ENCODE measurements at regions not wholly inside any gene's neighbourhood (a gene's known extent, or its start where the extent isn't known, plus 50 kb on each side); places are given as distances from the start of the nearest gene placed in this dataset.

DNA sequence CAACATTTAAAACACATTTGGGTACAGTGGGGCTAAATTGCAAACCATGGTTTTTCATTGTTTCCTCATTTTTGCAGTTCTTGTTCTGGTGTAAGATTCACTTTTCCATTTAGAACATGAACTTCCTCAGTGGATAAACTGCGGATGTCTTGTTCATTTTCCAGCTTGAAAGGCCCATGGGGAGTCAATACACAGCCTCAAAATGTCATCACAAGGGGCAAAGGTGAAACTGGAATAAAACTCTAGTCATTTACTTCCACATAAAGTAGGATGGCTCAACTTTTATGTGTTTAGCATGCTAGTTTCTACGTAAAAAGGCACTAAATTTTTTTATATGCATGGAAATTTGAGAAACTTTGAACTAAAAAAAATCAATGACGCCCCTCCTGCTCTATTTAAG is 718.8 kb downstream of the TLR4 start:
- no peak for DNase-seq

DNA sequence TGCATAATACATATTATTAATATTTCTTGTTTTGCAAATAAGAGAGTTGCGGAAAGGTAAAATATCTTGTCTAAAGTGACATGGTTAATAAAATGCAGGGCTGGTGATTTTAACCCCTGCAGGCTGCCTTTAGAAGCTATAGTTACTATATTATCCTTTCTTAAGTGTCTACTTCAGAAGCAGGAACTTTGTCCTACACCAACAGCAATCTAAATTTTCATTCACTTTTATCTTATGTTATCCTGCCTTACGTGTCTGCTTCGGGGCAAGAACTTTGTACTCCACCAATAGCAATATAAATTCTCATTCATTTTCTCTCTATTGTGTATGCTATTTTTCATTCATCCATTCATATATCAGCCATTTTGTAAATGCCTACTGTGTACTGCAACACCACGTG is 719.5 kb downstream of the TLR4 start:
- no peak for DNase-seq

- DNase-seq, result no peak
Measured at GRCh38 chr9:118426772-118427171, 722.6 kb downstream of the TLR4 start.

GRCh38 chr9:118438810-118439209 is 734.6 kb downstream of the TLR4 start:
- no peak for DNase-seq

DNA sequence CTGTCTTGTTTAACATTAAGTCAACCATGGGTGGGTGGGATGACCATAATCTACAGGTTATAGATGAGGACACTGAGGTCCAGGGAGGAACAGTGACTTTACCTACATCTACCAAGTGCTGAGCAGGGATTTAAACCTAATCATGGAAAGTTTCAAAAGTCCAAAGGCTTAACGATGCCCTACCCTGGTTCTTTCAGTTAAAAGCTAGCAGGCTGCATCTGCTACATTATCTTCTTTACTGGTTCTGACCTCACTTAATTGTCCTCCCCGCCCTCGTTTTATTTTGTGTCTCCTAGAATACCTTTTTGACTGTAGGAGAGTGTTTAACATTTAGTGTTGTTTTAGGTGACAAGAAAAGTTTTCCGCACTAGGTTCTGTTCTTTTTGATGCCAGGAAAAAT is 735.2 kb downstream of the TLR4 start:
- DNase-seq, result no peak

DNA sequence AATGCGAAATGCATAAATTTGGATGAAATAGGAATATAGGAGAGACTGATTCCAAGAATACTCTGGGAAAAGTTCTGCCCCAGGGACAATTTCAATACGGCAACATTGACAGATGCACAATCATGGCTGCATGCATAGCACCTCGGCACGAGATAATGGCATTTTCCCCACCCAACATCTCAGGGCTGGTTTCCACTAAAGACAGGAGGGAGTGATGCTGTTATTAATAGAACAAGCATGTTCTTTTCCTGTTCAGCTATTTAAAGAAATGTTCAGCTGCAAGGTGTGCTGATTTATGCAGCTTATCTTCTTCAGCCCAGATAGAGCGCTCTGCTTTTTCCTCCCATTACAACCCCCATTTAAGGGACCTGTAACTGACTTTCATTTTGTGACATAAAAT is 740.2 kb downstream of the TLR4 start:
- DNase-seq, result no peak

GRCh38 chr9:118446943-118447639 is 742.9 kb downstream of the TLR4 start:
- DNase-seq, result no peak

GRCh38 chr9:118449554-118449953 is 745.4 kb downstream of the TLR4 start:
- DNase-seq, result no peak

DNA sequence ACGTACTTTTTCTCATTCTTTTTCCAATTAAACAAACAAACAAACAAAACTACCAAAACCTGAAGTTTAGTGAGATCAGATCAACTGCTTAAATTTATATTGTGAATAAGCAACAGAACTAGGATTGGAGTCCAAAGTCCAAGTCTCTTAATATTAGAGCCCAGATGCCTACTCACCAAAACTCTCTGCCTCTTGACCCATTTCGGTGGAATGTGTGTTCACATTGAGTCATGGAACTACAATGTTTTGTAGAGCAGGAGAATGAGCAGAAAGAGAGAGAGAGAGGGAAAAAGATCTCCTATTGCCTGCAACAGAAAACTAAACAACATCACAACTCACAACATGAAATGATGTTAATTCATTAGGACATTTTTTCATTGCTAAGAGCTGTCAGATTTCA is 751.1 kb downstream of the TLR4 start:
- DNase-seq, result no peak

DNA sequence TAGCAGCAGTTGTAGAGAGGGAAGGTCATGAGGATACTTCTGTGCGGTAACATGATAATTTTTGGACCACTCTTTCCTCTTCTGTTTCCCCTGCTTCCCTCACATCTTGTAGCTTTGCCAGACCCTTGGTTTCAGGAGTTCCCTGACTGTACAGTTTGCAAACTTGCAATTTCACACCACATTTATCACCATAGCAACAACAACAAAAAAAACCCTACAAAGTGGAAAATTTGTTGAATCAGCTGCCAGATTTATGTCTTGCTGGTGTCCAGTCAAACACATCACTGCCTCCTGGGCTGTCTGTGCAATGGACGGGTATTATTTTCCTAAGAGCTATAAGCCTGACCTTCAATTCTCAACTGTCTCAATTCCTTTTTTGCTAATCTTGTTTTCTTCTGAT is 751.6 kb downstream of the TLR4 start:
- no peak for DNase-seq

GRCh38 chr9:118457171-118458000 is 753.2 kb downstream of the TLR4 start:
- DNase-seq, result no peak

GRCh38 chr9:118459913-118460312 is 755.7 kb downstream of the TLR4 start:
- DNase-seq, result no peak

DNA sequence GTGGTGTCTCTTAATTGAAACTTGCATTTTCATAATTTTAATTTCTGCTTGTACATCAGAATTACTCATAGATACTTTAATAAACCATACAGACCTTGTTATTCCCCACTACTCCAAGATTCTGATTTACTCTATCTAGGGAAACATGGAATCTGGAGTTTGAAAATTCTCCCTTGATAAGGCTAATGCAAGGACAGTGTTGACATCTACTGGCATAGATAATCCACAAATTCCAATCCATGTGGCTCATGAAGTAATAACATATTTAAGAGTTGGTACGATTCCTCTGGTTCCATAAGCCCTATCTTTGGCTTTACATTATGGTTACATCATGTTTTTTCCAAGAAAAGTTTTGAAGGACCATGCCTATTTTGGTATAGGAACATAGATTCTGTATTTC is 759.2 kb downstream of the TLR4 start:
- no peak for DNase-seq

- no peak for DNase-seq
Measured at GRCh38 chr9:118473521-118473920, 769.3 kb downstream of the TLR4 start.

DNA sequence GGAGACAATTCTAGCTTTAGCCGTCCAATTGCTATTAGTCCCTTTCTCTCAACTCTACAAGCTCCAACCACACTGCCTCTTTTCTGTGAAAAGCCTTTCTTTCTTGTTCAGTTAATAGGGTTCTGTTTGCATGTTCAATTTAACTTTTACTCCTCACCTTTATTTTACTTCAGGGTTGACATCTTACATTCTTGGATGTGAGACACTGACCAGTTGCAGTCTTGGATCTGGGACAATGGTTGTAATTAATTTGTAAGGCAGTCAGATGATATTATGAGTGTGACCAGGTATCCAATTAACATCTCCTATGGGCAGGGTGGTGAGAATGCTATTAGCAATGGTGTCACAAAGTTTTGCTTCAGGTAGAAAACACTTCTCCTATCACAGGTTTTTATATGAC is 774.5 kb downstream of the TLR4 start:
- DNase-seq, result no peak

- DNase-seq, result no peak
Measured at GRCh38 chr9:118482306-118482705, 778.1 kb downstream of the TLR4 start.

DNA sequence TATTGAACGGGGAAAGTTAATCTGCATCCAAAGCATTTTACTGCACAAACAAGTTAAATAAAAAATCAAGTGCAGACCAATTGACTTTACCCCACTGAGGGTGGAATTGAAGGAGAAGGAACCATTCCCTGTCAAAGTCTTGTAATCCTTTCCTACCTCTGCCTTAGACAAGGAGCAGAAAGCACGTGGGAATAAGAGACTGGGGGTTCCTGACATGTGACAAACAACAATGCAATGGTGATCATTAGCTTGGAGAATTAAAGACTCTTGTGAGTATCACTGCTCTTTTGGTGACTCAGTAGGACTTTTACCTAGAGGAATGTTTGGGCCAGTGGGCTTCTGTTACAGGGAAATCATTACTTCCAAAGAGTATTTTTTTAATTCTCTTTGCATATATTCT is 779.5 kb downstream of the TLR4 start:
- DNase-seq, result no peak

GRCh38 chr9:118503236-118503635 is 799.0 kb downstream of the TLR4 start:
- DNase-seq, result no peak

DNA sequence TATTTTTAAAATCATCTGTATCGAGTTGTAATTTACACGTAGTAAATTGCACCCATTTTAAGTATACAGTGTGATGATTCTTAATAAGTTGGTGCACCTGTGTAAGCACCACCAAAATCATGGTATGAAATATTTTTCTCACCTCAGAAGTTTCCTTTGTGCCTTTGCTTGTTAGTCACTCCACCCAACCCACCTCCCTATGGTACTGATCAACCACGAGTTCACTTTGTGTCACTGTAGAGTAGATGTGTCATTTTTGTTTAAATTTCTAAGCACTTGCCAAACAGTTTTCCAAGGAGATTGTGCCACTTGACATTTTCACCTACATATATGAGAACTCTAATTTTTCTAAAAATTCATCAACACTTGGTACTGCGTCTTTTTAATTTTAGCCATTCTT is 806.5 kb downstream of the TLR4 start:
- DNase-seq, result no peak

GRCh38 chr9:118515947-118516346 is 811.7 kb downstream of the TLR4 start:
- no peak for DNase-seq

- no peak for DNase-seq
Measured at GRCh38 chr9:118521261-118521660, 817.1 kb downstream of the TLR4 start.

- no peak for DNase-seq
Measured at GRCh38 chr9:118522093-118523028, 818.2 kb downstream of the TLR4 start.

- DNase-seq, result no peak
Measured at GRCh38 chr9:118527261-118527660, 823.1 kb downstream of the TLR4 start.
